OCI-LY7 (cell line): ENCODE measurements at regions not wholly inside any gene's neighbourhood (a gene's known extent, or its start where the extent isn't known, plus 50 kb on each side); places are given as distances from the start of the nearest gene placed in this dataset.

Experiments used
- BruUV-seq: library from RNA; stranded (reverse); fragments of 400-500 nt; replicated peaks from 2 replicates; lab custom pipeline; 2021; lab: Mats Ljungman, UMichigan
- CTCF ChIA-PET: fragments of 300-600 bp; sonication (Branson Sonifier 250); formaldehyde crosslinking; loops from one replicate; lab custom pipeline; 2022; ENCODE audit warnings: antibody characterized with exemption; ENCODE audit not compliant: unreplicated experiment; lab: Charles Lee
- POLR2A ChIA-PET: fragments of 300-600 bp; sonication (Branson Sonifier 250); formaldehyde crosslinking; loops from one replicate; lab custom pipeline; 2022; ENCODE audit warnings: antibody characterized with exemption; lab: Charles Lee
- DNase-seq: peaks from one replicate; pipeline ENCODE4 v3.0.0-alpha.2; 2015; ENCODE audit warnings: low spot score
- H2AFZ ChIP-seq: fragments of 200-600 bp; sonication (generic), shearing (Covaris generic); 2 replicates; pipeline ENCODE4 v1.6.1; 2014; ENCODE audit warnings: mild to moderate bottlenecking, antibody characterized with exemption, low read length, moderate library complexity
- H3K27ac ChIP-seq: fragments of 200-600 bp; sonication (generic); 2 replicates; pipeline ENCODE4 v1.5.1; 2014; ENCODE audit warnings: mixed run types, low read depth, mild to moderate bottlenecking, moderate library complexity, low read length, inconsistent platforms; ENCODE audit not compliant: poor library complexity, severe bottlenecking
- H3K36me3 ChIP-seq: fragments of 200-600 bp; sonication (generic); 2 replicates; pipeline ENCODE4 v1.6.1; 2014; ENCODE audit warnings: mild to moderate bottlenecking, antibody characterized with exemption, low read length, moderate library complexity, mixed read lengths; ENCODE audit not compliant: insufficient read depth
- H3K4me1 ChIP-seq: fragments of 200-600 bp; sonication (generic); 2 replicates; pipeline ENCODE4 v1.5.1; 2014; ENCODE audit warnings: mild to moderate bottlenecking, low read length; ENCODE audit not compliant: insufficient read depth, poor library complexity, severe bottlenecking
- H3K4me2 ChIP-seq: fragments of 200-600 bp; sonication (generic); 2 replicates; pipeline ENCODE4 v1.6.1; 2014; ENCODE audit warnings: mild to moderate bottlenecking, low read length
- H3K4me3 ChIP-seq: fragments of 200-600 bp; sonication (generic); 2 replicates; pipeline ENCODE4 v1.5.1; 2014; ENCODE audit warnings: mild to moderate bottlenecking, low read depth, low read length; ENCODE audit not compliant: poor library complexity, severe bottlenecking
- H3K79me2 ChIP-seq: fragments of 200-600 bp; sonication (generic); 2 replicates; pipeline ENCODE4 v1.6.1; 2016; ENCODE audit warnings: low read depth, mild to moderate bottlenecking, low read length, moderate library complexity, mixed read lengths; ENCODE audit not compliant: insufficient read depth
- H3K9me2 ChIP-seq: fragments of 200-600 bp; sonication (generic); 2 replicates; pipeline ENCODE4 v1.6.1; 2016; ENCODE audit warnings: mild to moderate bottlenecking, low read length, mixed read lengths; ENCODE audit not compliant: insufficient read depth
- H3K9me3 ChIP-seq: fragments of 200-600 bp; sonication (generic); 2 replicates; pipeline ENCODE4 v1.6.1; 2014; ENCODE audit warnings: mild to moderate bottlenecking, mixed run types, low read length, mixed read lengths
- H4K20me1 ChIP-seq: fragments of 200-600 bp; sonication (generic); 2 replicates; pipeline ENCODE4 v1.6.1; 2014; ENCODE audit warnings: mild to moderate bottlenecking, antibody characterized with exemption, low read length, moderate library complexity, mixed read lengths; ENCODE audit not compliant: insufficient read depth
- EZH2phosphoT487 ChIP-seq: fragments of 200-600 bp; sonication (generic); IDR thresholded peaks from 2 replicates; pipeline ENCODE4 v1.6.1; 2018; ENCODE audit warnings: low read depth, borderline replicate concordance, mild to moderate bottlenecking, mixed run types, antibody characterized with exemption, low read length, moderate library complexity, mixed read lengths
- intact Hi-C: fragments of 100-400 bp; cut with micrococcal nuclease; formaldehyde crosslinking; loops from one replicate; pipeline ENCODE4 v1.10.0; 2022; ENCODE audit not compliant: unreplicated experiment
- TF ChIP-seq, protein P1 (sequence below): fragments of 200-600 bp; sonication (generic); conservative IDR thresholded peaks from 2 replicates; pipeline ENCODE4 v1.5.1; 2014; ENCODE audit warnings: mild to moderate bottlenecking, antibody characterized with exemption, low read length, moderate library complexity, mixed read lengths

DNA sequence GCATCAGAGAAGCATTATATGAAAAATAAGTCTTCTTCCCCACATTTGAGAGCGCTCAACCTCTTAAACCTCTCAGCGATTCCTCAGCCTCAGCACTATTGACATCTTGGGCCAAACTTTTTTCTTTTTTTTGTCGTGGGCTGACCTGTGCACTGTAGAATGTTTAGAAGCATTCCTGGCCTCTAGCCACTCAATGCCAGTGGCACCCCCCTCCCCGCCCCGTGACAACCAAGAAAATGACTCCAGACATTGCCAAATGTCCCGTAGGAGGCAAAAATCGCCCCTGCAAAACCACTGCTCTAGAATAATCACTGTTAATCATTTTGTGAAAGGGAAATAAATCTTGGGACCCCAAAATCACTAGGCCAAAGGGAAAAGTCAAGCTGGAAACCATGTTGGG lies 129.1 kb upstream of the BOD1 start:
- H3K4me1 ChIP-seq: peaks cover 78% of the 10 kb centered on the region
- peak overlapping the region; percentile 62 for H3K4me3 ChIP-seq
- peaks cover 8% of the 10 kb centered on the region; the same call in 1 of the 2 replicates for H3K9me3 ChIP-seq
- TF ChIP-seq EZH2phosphoT487: no peak
- TF ChIP-seq, protein P1, sequence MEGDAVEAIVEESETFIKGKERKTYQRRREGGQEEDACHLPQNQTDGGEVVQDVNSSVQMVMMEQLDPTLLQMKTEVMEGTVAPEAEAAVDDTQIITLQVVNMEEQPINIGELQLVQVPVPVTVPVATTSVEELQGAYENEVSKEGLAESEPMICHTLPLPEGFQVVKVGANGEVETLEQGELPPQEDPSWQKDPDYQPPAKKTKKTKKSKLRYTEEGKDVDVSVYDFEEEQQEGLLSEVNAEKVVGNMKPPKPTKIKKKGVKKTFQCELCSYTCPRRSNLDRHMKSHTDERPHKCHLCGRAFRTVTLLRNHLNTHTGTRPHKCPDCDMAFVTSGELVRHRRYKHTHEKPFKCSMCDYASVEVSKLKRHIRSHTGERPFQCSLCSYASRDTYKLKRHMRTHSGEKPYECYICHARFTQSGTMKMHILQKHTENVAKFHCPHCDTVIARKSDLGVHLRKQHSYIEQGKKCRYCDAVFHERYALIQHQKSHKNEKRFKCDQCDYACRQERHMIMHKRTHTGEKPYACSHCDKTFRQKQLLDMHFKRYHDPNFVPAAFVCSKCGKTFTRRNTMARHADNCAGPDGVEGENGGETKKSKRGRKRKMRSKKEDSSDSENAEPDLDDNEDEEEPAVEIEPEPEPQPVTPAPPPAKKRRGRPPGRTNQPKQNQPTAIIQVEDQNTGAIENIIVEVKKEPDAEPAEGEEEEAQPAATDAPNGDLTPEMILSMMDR: no peak
- H3K4me2 ChIP-seq: peak overlapping the region; percentile 94
- H4K20me1 ChIP-seq: no peaks in the 10 kb centered on the region
- DNase-seq: no peak
- H3K27ac ChIP-seq: peak overlapping the region; percentile 99
- H3K79me2 ChIP-seq: peaks cover 22% of the 10 kb centered on the region; the same call in 1 of the 2 replicates
- no peaks in the 10 kb centered on the region; the same call in 1 of the 2 replicates for H3K36me3 ChIP-seq
- TSS peak; percentile 88 for BruUV-seq
- peak overlapping the region; percentile 56; the same call in 1 of the 2 replicates for H2AFZ ChIP-seq
- CTCF ChIA-PET: interaction anchor here (0.5 to 2.2 kb wide), 8 partner anchors 8 to 159 kb away, joined by 3 to 8 read pairs (median 5); partner anchors contain the start of gene BOD1
- H3K9me2 ChIP-seq: no peaks in the 10 kb centered on the region
- intact Hi-C loops: loop anchor here (1.0 to 2.0 kb wide), 8 partner anchors 11 to 227 kb away; partner anchors contain the start of gene CPEB4
- POLR2A ChIA-PET: interaction anchor here (0.7 to 7.1 kb wide), 36 partner anchors 8 to 183 kb away, joined by 3 to 107 read pairs (median 4); partner anchors contain the start of gene CPEB4

DNA sequence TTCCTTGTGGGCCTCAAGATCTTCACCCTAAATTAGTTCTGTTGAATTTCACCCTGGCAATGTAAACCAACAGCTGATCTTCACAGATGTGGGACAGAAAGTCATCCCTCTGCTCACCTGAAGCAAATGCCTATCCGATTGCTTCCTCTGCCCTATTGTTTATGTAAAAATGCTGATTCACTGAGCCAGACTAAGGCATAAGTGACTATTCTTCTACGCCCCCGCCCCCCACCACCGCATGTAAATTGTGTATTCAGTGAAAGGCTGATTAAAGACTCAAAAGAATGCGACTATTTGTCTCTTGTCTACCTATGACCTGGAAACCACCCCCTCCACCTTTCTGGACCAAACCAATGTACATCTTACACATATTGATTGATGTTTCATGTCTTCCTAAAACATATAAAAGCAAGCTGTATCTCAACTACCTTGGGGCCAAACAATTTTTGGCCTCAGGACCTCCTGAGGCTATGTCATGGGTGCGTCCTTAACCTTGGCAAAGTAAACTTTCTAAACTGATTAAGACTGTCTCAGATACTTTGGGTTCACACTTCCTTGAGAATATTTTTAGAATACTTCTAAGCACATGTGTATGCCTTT lies 129.7 kb upstream of the BOD1 start:
- Histone ChIP-seq H2AFZ (peak overlapping the region; percentile 56; the same call in 1 of the 2 replicates), H3K27ac (peak overlapping the region; percentile 99)
- TF ChIP-seq EZH2phosphoT487: no peak
- TF ChIP-seq, protein P1: no peak

More for the DNA sequence above, 129.7 kb upstream of the BOD1 start:
- Histone ChIP-seq H3K4me3 (peak overlapping the region; percentile 62), H3K4me2 (peak overlapping the region; percentile 94), H3K9me3 (peaks cover 8% of the 10 kb centered on the region; the same call in 1 of the 2 replicates), H3K4me1 (peaks cover 78% of the 10 kb centered on the region), H3K9me2 (no peaks in the 10 kb centered on the region), H3K36me3 (no peaks in the 10 kb centered on the region; the same call in 1 of the 2 replicates), H3K79me2 (peaks cover 22% of the 10 kb centered on the region; the same call in 1 of the 2 replicates), H4K20me1 (no peaks in the 10 kb centered on the region)
- BruUV-seq: no TSS peak
- peak; percentile 59 for DNase-seq
- CTCF ChIA-PET: interaction anchor here (0.6 to 2.2 kb wide), 6 partner anchors 9 to 158 kb away, joined by 3 to 8 read pairs (median 4); no protein-coding TSS in a partner anchor
- intact Hi-C loops: no loop called here
- POLR2A ChIA-PET: interaction anchor here (0.6 to 7.1 kb wide), 37 partner anchors 9 to 1570 kb away, joined by 3 to 107 read pairs (median 4); partner anchors contain the start of gene CPEB4
